SK-N-MC (cell line): ENCODE measurements at regions not wholly inside any gene's neighbourhood (a gene's known extent, or its start where the extent isn't known, plus 50 kb on each side); places are given as distances from the start of the nearest gene placed in this dataset.

Experiments
- EZH2 ChIP-seq: fragments of 200-600 bp; sonication (generic); IDR thresholded peaks from one replicate; pipeline ENCODE4 v1.6.1; 2017; ENCODE audit warnings: antibody characterized with exemption
- FOXP2 ChIP-seq: optimal IDR thresholded peaks from 2 replicates; pipeline ENCODE3; 2011; ENCODE audit warnings: mild to moderate bottlenecking, moderate library complexity; ENCODE audit not compliant: insufficient read depth; ENCODE audit errors: extremely low read length, control extremely low read depth
- POLR2AphosphoS5 ChIP-seq: IDR thresholded peaks from 2 replicates; pipeline ENCODE4 v1.6.1; 2012; ENCODE audit warnings: mild to moderate bottlenecking, low read depth, low read length, borderline replicate concordance

DNA sequence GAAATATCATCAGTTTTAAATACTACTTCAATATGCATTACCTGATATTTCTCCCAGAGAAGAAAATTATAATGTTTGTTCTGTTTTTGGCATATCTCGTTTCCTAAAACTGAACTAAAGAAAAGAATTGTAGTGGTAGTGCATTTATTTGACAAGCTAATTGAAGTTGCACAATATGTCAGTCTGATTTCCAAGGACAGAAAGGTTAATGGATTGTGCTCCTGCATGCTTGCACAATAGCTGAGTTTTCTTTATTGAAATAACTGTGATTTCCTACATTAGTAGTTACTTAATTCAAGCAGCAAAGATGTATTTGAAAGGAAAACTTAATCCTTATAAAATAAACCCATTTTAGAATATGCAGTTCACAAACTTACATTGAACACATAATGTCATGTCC, 2047.7 kb downstream of the NCAM2 start:
- no peak for TF ChIP-seq POLR2AphosphoS5
- TF ChIP-seq EZH2: no peak
- no peak for TF ChIP-seq FOXP2
